ENCODE measurements at regions not wholly inside any gene's neighbourhood (a gene's known extent, or its start where the extent isn't known, plus 50 kb on each side); places are given as distances from the start of the nearest gene placed in this dataset.

GRCh38 chr1:4023678-4024077 lies 123.6 kb upstream of the C1orf174 start:
- TF ChIP-seq CTCF (IDR thresholded peaks at IDR 0.05; ENCODE audit: extremely low read depth, low read depth, low read length), result no peak
- Histone ChIP-seq H3K4me1 (ENCODE audit: insufficient read depth, low read length) (no peaks in the 10 kb centered on the region), H3K27me3 (ENCODE audit: insufficient read depth, low read length) (no peaks in the 10 kb centered on the region), H3K36me3 (ENCODE audit: insufficient read depth, low read length) (no peaks in the 10 kb centered on the region), H3K9me3 (ENCODE audit: low read depth, low read length) (peaks cover 4% of the 10 kb centered on the region), H2AFZ (ENCODE audit: low read length) (no peak overlapping the region), H3K4me3 (ENCODE audit: insufficient read depth, low read length) (no peak overlapping the region), H3K4me2 (ENCODE audit: insufficient read depth, low read length) (no peak overlapping the region), H4K20me1 (ENCODE audit: insufficient read depth, low read length) (no peaks in the 10 kb centered on the region), H3K79me2 (ENCODE audit: insufficient read depth, low read length) (no peaks in the 10 kb centered on the region), H3K27ac (ENCODE audit: low read depth, low read length) (no peak overlapping the region)
- no peak for DNase-seq (ENCODE audit: insufficient read length, low spot score, missing footprints)

GRCh38 chr1:4024811-4025210 lies 124.7 kb upstream of the C1orf174 start:
- Histone ChIP-seq H3K27ac (ENCODE audit: low read depth, low read length) (no peak overlapping the region), H3K27me3 (ENCODE audit: insufficient read depth, low read length) (no peaks in the 10 kb centered on the region), H3K36me3 (ENCODE audit: insufficient read depth, low read length) (no peaks in the 10 kb centered on the region), H3K9me3 (ENCODE audit: low read depth, low read length) (peaks cover 3% of the 10 kb centered on the region), H3K79me2 (ENCODE audit: insufficient read depth, low read length) (no peaks in the 10 kb centered on the region), H2AFZ (ENCODE audit: low read length) (no peak overlapping the region), H3K4me1 (ENCODE audit: insufficient read depth, low read length) (no peaks in the 10 kb centered on the region), H3K4me2 (ENCODE audit: insufficient read depth, low read length) (no peak overlapping the region), H4K20me1 (ENCODE audit: insufficient read depth, low read length) (no peaks in the 10 kb centered on the region), H3K4me3 (ENCODE audit: insufficient read depth, low read length) (no peak overlapping the region)
- DNase-seq (ENCODE audit: insufficient read length, low spot score, missing footprints), result no peak
- TF ChIP-seq CTCF (IDR thresholded peaks at IDR 0.05; ENCODE audit: extremely low read depth, low read depth, low read length), result no peak

DNA sequence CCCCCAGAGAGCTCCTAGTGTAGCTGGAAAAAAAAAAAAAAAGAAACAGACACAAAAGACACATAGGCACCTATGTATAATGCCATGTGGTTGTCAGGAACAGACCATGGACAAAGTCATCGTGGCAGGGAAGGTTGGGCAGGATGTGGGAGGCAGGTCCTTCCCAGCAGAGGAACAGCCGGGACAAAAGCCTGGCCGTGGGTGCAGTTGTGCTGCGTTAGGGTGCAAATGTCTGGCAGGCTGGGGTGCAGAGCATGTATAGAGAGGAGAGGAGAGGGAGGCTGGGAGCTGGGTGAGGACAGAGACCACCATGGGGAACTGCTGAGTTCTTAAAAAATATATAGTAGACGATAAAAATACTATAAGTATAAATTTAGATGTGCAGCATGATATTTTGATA lies 125.7 kb upstream of the C1orf174 start:
- Histone ChIP-seq H3K79me2 (ENCODE audit: insufficient read depth, low read length) (no peaks in the 10 kb centered on the region), H3K4me3 (ENCODE audit: insufficient read depth, low read length) (no peak overlapping the region), H3K4me2 (ENCODE audit: insufficient read depth, low read length) (no peak overlapping the region), H3K27me3 (ENCODE audit: insufficient read depth, low read length) (no peaks in the 10 kb centered on the region), H3K9me3 (ENCODE audit: low read depth, low read length) (no peaks in the 10 kb centered on the region), H3K36me3 (ENCODE audit: insufficient read depth, low read length) (no peaks in the 10 kb centered on the region), H3K4me1 (ENCODE audit: insufficient read depth, low read length) (no peaks in the 10 kb centered on the region), H3K27ac (ENCODE audit: low read depth, low read length) (no peak overlapping the region), H2AFZ (ENCODE audit: low read length) (no peak overlapping the region), H4K20me1 (ENCODE audit: insufficient read depth, low read length) (no peaks in the 10 kb centered on the region)
- no peak for TF ChIP-seq CTCF (IDR thresholded peaks at IDR 0.05; ENCODE audit: extremely low read depth, low read depth, low read length)
- no peak for DNase-seq (ENCODE audit: insufficient read length, low spot score, missing footprints)

- Histone ChIP-seq H3K27ac (ENCODE audit: low read depth, low read length) (no peak overlapping the region), H4K20me1 (ENCODE audit: insufficient read depth, low read length) (no peaks in the 10 kb centered on the region), H3K9me3 (ENCODE audit: low read depth, low read length) (no peaks in the 10 kb centered on the region), H3K79me2 (ENCODE audit: insufficient read depth, low read length) (no peaks in the 10 kb centered on the region), H3K27me3 (ENCODE audit: insufficient read depth, low read length) (no peaks in the 10 kb centered on the region), H3K4me2 (ENCODE audit: insufficient read depth, low read length) (no peak overlapping the region), H3K36me3 (ENCODE audit: insufficient read depth, low read length) (no peaks in the 10 kb centered on the region), H3K4me1 (ENCODE audit: insufficient read depth, low read length) (no peaks in the 10 kb centered on the region), H3K4me3 (ENCODE audit: insufficient read depth, low read length) (no peak overlapping the region), H2AFZ (ENCODE audit: low read length) (no peak overlapping the region)
- no peak for TF ChIP-seq CTCF (IDR thresholded peaks at IDR 0.05; ENCODE audit: extremely low read depth, low read depth, low read length)
- no peak for DNase-seq (ENCODE audit: insufficient read length, low spot score, missing footprints)
These were observed 126.9 kb upstream of the C1orf174 start for GRCh38 chr1:4027008-4027407.

Measured in osteoblast (primary cell).